MM.1S (cell line): ENCODE measurements at regions not wholly inside any gene's neighbourhood (a gene's known extent, or its start where the extent isn't known, plus 50 kb on each side); places are given as distances from the start of the nearest gene placed in this dataset.

Experiments
- CTCF ChIP-seq: fragments of 300-600 bp; sonication (generic); IDR thresholded peaks from 2 replicates; pipeline ENCODE4 v1.5.1; 2016; ENCODE audit warnings: antibody characterized with exemption, low read length, mixed read lengths
- EZH2 ChIP-seq: fragments of 300-600 bp; sonication (generic); optimal IDR thresholded peaks from 2 replicates; pipeline ENCODE3; 2017; ENCODE audit warnings: low read depth, mild to moderate bottlenecking, antibody characterized with exemption, low read length, mixed read lengths
- EZH2phosphoT487 ChIP-seq: fragments of 300-600 bp; sonication (generic); IDR thresholded peaks from 2 replicates; pipeline ENCODE4 v1.6.1; 2018; ENCODE audit warnings: antibody characterized with exemption, low read length

GRCh38 chr10:104556831-104557230 is 84.3 kb upstream of the SORCS3 start:
- TF ChIP-seq CTCF (no peak), EZH2phosphoT487 (no peak), EZH2 (no peak)
